Inferior parietal cortex (tissue), 1 donor: ENCODE measurements at regions not wholly inside any gene's neighbourhood (a gene's known extent, or its start where the extent isn't known, plus 50 kb on each side); places are given as distances from the start of the nearest gene placed in this dataset.
"Not testable (repeated sequence)": the region's sequence is repeated elsewhere in the genome, so short reads cannot be mapped to it uniquely, and the experiment has no call there.

Experiments used
- DNase-seq: peaks from one replicate; pipeline ENCODE4 v3.0.0-alpha.2; 2016; ENCODE audit errors: extremely low spot score

DNA sequence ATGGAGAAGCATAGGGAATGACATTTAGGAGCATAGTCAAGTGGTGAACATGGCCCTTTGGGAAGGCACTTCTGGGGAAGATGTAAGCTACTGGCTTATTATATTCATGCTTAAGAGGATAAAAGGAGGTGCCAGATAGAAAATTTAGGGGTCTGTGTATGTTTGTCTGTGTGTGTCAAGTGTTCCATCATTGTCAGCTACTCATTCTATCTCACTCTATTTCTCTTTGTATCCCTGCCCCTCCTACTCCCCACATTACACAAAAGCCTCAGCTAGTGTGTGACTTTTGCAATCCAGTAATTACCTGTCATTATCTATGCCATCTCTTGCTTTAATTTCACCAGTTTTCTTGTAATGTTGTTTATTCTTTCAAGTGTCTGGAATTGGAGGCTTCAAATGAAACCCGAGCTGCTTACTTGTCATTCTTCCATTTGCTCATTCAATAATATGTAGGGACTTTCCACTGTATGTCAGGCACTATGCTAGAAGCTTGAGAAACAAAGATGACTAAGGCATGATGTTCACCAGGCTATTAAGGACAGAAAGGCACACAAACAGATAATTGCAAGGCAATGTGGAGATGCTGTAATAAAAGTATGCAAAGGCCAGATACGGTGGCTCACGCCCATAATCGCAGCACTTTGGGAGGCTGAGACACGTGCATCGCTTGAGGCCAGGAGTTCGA lies 229.8 kb upstream of the TEX13C start:
- DNase-seq: no peak

DNA sequence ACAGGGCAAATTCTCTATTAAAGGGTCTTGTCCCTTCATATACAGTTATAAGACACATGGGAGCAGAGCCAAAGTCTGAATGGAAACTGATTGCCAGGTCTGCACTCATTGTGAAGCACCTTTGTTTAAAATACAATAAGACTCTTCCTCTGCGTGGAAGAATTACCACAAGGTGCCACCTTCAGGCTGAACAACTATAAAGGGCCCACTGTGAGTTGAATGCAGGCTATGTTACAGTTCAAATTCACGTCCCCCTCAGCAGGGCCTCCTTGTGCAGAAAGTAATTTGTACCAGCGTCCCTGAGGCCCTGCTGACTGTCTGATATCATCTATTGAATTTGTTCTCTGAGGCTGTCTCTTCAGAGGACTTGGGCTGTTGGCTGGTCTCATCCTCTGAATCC lies 225.8 kb upstream of the TEX13C start:
- no peak for DNase-seq

DNA sequence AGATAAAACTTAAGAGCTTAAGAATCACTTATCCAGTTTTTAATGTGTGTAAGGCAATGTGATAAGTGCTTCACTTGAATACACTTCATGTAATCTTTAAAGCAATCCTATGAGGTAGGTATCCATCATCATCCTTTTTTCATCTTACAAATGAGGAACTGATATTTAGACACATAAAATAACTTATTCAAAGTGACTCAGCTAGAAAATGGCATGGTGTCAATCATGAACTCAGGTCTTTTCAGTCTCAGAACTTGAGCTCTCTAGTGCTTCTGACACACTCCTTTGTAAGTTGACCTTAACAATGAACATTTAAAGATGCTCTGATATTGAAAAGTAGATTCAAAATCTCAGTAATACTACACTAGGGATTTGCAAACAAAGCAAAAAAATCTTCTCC lies 224.8 kb upstream of the TEX13C start:
- no peak for DNase-seq

- no peak for DNase-seq
These were observed 223.2 kb upstream of the TEX13C start for GRCh38 chrX:125096469-125096868.

DNA sequence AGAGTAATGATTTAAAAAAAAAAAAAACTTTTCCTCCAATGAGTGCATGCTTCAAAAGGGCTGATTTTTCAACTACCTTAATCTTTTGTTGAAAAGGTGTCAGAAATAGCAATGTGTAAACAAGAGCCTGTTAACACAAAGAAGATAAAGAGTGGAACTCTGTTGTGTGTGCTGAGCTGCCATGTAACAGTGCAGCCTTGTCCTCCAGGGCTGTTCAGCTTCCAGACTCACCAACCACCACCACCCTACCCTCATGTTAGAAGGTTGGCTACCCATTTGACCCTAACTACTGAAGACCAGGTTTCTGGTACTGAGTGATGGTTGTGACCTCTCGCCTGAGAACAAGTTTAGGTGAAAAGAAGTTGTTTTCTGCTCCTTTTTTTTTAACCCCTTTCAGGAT lies 222.8 kb upstream of the TEX13C start:
- DNase-seq: no peak

- DNase-seq: no peak
These were observed 217.5 kb upstream of the TEX13C start for GRCh38 chrX:125101971-125102755.

GRCh38 chrX:125103693-125104092 lies 216.0 kb upstream of the TEX13C start:
- no peak for DNase-seq

DNA sequence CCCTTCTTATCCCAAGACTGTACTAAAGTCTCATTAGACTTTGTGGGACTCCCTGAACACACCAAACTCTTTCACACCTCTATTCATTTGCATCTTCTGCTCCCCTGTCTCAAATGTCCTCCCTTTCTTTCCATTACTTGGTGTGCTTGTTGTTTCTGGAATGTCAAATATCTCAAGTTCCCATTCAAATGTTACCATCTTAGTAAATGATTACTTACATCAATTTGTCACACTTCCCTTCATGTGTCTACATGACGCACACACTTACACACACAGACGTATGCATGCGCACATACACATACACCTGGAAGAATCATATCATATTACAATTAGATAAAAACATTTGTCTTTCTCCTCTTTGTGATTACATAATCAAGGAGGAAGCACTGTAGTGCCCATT lies 210.8 kb upstream of the TEX13C start:
- no peak for DNase-seq

GRCh38 chrX:125131164-125131563 lies 188.5 kb upstream of the TEX13C start:
- DNase-seq: no peak

DNA sequence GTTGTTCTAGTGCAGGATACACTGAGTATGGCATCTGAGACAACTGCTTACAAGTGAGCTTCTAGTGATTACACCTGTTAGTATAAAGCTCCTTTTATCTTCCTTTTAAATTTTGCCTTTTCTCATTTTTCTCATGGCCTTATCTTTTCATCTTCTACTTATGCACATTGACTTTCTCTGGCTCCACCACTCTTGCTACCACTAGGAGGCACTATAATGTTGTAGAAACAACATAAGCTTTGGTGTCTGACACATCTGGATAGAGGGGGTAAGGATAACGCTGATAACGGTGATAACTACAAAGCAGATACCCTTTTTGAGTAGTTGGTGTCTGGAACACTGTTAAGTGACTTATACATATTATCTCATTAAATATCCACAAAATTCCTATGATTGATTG lies 187.4 kb upstream of the TEX13C start:
- DNase-seq: no peak

DNA sequence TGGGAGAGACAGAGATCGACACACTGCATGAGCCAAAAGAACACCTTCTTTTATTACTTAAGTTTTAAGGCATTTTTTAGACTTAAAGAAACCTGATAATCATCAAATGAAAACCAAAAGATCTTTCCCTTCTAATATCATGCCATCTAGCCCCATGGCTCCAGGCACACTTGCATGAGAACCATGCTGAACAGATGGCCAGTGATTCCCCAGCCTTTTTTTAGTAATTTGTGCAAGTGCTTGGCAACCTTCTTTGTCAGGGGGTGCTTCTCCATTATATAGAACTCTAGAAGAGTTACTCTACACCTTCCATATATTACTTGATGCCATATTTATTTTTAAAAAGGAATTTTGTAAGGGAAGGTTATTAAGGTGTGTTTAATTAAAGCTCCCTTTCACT lies 182.2 kb upstream of the TEX13C start:
- no peak for DNase-seq

DNA sequence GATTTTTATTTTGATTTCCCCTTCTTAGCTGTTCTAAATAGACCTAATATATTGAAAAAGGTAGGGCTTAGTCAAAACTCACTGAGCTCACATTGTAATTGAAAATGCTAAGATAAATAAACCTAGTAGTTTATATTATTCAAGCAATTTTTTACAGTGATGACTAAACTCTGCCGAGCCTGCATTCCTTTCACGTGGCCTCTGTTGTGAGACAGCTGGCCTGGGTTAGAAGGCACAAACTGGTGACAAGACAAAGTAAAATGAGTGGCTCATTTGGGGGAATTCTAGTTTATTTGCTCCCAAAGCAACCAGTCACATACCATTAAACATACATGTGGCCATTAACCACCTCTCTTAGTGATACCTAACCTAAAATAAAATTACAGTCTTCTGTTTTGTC lies 169.4 kb upstream of the TEX13C start:
- DNase-seq: no peak

DNA sequence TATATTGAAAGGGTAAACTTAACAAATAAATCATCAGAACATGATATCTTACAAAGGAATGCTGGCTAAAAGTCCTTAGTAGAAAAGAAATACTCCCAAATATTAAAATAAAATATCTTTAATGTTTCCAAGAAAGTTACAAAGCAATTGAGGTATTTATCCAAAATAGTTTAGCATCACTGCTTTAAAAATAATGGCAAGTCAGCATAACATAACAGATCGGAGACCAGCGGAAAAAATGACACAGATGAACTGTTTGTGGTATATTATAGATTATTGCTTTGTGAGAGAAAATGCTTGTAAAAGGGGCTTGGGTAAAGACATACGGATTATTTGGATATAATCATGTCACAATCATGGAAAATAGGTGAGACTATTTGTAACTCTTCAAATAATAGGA lies 168.5 kb upstream of the TEX13C start:
- DNase-seq: no peak

GRCh38 chrX:125152011-125152410 lies 167.7 kb upstream of the TEX13C start:
- DNase-seq: no peak

DNA sequence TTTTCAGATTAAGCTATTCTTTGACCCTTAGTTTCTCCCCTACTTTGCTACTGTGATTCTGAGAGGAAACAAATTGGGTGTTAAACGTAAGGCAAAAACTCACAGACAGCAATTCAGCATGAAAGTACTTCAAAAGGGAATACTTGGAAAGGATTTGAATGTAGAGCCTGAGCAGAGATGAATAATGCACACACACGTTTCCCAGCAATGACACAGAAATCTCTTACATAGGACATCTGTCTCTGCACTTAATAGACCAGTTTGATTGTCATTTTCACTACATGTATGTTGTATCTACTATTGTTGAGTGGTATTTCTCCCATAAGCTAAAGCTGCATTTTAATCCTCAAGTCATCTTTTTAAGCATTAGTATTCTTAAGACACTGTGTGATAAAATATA lies 166.1 kb upstream of the TEX13C start:
- DNase-seq: no peak

- not testable (repeated sequence) for DNase-seq
These were observed 165.1 kb upstream of the TEX13C start for GRCh38 chrX:125154288-125155257.

DNA sequence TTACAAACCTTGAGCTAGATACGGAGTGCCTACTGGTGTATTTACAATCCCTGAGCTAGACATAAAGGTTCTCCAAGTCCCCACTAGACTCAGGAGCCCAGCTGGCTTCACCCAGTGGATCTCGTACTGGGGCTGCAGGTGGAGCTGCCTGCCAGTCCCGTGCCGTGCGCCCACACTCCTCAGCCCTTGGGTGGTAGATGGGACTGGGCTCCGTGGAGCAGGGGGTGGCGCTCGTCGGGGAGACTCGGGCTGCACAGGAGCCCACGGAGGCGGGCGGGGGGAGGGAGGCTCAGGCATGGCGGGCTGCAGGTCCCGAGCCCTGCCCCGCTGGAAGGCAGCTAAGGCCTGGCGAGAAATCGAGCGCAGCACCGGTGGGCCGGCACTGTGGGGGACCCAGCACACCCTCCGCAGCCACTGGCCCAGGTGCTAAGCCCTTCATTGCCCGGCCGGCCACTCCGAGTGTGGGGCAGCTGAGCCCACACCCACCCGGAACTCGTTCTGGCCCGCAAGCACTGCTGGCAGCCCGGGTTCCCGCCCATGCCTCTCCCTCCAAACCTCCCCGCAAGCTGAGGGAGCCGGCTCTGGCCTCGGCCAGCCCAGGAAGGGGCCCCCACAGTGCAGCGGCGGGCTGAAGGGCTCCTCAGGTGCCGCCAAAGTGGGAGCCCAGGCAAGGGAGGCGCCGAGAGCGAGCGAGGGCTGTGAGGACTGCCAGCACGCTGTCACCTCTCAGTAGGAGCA lies 164.2 kb upstream of the TEX13C start:
- DNase-seq: not testable (repeated sequence)

- no peak for DNase-seq
These were observed 149.2 kb upstream of the TEX13C start for GRCh38 chrX:125170459-125170858.

DNA sequence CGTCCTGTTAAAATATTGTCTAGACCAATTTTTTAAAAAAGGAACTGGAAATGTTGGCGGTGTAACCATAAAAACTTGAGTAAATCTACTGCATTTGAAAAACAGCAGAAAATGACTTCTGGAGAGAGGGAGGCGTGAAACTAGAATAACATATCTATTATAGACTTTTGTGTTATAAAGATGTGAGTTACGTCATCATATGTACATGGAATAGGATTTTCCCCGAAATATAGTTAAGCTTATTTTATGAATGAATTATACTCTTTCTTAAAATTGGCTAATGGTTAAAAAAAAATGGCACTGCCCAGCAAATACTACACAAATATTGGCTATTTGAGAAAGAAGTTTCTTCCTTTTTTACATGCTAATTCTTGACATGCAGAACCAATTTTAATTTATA lies 147.1 kb upstream of the TEX13C start:
- DNase-seq: no peak

DNA sequence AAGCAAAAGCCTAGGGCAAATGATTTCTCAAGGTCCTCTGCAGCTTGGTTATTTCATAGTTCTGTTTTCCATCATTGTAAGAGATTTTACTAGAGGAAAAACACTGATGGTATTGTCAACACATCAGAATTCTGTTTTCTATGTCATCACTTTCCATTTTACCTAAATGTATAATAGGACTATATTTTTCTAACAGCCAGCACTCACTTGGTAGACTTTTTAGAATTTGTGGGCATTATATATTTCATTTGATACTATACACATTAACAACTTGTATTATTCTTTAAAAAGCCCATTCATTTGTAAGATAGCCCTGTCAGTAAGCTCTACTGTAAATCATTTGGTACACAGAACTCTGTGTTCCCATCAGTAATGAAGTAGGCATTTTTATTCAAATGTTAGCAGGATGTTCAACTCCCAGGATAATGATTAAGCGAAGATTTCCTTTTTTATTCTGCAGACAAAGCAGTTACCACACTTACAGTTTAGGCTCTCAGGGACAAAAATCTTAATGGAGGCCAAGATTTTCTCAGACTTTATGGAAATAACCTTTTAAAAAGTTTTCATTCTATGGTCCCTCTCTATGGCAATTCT lies 143.6 kb upstream of the TEX13C start:
- no peak for DNase-seq

DNA sequence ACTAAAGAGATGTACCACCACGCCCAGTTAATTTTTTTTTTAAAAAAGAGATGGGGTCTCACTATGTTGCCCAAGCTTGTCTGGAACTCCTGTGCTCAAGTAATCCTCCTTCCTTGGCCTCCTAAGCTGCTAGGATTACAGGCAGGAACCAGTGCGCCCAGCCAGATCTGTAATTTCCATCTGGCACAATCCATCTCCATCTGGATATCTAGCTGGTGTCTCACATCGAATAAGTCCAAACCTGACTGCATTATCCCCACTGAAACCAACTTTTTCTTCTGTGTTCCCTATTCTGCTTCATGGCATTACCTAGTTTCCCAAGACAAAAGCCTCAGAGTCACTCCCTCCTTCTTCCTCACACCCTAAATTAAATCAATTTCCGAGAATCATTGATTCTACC lies 125.8 kb upstream of the TEX13C start:
- DNase-seq: no peak
